Inferior parietal cortex (tissue), 1 donor: ENCODE measurements at regions not wholly inside any gene's neighbourhood (a gene's known extent, or its start where the extent isn't known, plus 50 kb on each side); places are given as distances from the start of the nearest gene placed in this dataset.
"Not testable (repeated sequence)": the region's sequence is repeated elsewhere in the genome, so short reads cannot be mapped to it uniquely, and the experiment has no call there.

Experiments
- DNase-seq: peaks from one replicate; pipeline ENCODE4 v3.0.0-alpha.2; 2016; ENCODE audit errors: extremely low spot score

DNA sequence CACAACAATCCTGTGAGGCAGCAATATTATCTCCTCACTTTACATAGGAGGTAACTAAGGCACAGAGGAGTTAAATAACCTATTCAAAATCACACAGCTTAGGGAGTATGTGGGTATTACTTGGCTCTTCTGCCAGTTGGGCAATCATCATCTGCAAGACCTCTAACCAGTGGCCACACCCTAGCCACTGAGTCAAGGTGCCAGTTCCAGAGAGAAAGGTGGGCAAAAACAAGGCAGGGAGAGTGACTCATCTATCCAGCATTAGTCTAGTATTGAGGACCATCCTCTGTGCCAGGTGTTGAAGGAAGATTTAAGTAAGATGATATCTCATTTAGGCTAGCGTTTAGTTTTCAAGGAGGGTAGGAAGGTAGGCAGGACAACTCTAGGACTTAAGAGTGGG, 113.9 kb upstream of the EOLA2 start:
- no peak for DNase-seq

DNA sequence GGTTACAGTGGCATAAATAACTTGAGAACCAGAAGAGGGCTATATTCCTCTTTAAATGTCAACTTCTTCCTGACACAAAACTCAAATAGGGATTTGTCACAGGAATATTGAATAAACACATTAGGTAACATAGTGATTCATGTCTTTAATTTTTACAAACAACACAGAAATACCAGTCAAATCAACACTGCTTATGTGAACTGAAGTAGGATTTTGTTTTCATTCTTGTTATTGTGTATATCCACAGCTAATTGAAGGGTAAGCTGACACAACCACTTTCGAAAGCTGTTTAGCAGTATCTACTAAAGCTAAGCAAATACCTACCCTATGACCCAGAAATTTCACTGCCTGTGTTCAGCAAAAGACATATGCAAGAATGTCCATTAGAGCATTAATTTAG, 120.4 kb upstream of the EOLA2 start:
- DNase-seq: no peak

DNA sequence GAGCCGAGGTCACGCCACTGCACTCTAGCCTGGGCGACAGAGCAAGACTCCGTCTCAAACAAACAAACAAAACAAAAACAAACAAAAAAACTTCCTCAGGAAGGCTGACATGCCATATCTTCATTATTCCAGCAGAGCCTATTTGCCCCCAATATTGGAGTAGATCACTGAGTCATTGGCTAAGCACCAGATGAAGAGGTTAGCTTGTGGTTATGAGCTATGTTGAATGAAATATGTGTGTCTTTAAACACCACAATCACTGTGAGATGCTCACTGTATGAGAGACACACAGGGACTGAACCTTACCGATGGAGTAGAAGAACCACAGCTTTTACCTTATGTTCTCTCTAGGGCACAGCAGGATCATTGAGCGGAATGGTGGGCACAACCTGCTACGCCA, 122.1 kb upstream of the EOLA2 start:
- no peak for DNase-seq

DNA sequence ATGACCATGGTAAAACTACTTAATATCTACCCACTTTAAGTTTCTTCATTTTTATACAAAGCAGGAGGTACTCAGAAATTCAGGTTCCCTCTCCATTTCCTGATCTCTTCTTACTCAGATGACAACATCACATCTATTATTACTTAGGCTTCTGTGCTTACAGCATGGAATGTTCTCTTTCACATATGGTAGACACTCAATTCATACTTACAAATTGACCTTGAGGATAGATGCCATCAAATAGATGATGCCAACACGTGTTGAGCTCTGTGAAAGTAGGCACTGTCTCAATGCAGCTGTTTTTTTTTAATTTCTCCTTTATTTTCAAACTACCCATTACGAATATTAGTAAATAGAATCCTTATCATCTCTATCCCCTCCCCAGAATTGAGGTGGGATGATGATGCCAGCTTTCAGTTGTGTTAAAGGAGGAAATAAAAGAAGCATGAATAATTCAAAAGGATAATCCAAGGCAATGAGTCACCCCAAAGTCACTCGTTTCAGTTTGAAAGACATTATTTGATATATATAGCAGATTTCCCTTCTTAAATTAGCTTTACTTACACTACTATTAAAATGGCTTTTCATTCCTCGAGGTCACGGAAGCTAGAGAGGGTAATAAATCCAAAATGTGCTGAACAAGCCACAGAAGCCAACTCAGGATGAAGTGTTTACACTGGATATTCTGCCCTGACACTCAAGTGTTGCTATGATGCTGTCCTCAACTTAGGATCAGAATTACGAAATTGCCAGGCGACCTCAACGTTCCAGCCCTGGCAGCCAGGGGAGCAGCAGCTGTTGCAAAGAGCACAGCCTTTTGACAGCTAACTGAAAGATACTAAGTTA, 124.2 kb upstream of the EOLA2 start:
- no peak for DNase-seq

DNA sequence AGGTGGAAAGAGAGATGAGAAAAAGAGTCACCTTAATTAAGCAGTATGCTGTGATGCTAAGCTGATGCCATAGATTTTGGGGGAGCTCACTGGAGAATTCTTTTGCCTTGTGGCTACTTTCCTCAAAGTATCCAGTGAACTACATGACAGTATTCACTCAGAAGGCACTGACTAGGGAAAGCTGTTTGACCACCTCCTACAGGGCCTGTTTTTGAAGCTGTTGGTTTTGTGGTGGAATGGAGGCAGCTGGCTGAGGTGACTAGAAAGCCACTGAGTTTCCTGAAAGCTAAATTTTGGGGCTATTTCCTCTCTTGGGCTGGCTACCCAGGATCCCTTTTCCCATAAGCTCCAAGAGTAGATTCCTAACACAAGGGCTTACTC, 124.8 kb upstream of the EOLA2 start:
- no peak for DNase-seq

DNA sequence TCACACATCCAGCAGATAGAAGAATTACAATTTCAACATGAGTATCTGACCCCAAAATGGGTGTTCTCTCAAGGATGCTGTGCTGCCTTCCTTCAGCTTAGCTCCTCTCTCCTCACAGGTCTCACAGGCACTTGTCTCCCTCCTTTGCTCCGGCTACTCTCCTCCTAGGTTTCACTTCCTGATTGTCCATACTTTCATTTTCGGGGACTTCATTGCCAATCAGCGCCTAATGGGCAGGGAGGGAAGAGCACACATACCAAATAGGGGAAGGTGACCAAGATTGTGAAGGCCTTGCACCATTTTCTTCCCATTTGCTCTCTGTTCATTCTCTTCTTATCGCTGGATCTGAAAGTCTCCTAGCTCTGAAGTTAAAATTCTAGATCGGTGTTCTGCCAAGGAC, 125.4 kb upstream of the EOLA2 start:
- DNase-seq: no peak

DNA sequence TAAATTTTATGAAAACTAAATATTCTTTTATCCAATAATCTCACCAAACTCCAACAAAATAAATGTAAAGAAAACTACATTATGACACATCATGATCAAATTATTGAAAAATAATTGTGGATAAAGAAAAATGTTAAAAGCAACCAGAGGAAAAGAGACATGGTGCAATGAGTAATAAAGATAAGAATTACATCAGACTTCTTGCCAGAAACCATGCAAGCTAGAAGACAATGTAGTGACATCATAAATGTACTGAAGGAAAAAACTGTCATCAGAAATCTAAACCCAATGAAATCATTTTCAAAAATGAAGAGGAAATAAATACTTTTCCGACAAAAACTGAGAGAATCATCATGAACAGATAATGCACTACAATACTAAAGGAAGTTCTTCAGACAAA, 135.9 kb upstream of the EOLA2 start:
- DNase-seq: no peak

DNA sequence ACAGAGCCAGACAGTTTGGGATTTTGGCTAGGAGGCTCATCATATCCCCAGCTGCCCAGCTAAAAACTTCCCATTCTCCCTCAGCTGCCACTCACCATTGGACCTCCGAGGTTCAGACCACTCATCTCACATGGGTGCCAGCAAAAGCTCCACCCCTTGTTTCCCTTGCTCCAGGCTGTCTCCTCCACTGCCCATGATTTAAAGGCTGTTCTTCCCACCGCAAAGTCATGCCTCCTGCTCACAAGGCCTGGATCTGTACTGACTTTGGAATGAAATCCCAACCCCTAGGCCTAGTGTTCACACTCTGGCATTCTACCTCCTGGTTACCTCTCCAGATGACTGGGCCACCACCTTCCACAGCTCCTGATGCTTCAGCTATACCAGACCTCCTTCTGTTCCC, 142.2 kb upstream of the EOLA2 start:
- no peak for DNase-seq

DNA sequence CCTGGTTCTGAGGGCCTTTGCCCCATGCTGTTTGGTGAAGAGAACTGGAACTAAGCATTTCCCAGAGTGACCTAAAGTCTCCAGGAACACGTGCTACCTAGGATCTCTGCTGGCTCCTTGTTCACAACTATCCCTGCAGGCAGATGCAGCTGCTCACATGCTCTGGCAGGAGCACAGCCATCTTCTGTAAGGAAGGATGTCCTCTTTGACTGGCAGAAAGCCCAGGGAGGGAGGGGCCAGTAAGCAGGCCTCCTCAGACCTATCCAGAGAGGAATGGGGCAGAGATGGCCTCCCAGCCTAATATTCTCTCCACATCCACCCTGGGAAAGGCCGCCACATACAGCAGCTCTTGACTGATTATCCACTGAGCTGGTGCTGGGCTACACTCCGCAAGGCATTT, 142.8 kb upstream of the EOLA2 start:
- no peak for DNase-seq

DNA sequence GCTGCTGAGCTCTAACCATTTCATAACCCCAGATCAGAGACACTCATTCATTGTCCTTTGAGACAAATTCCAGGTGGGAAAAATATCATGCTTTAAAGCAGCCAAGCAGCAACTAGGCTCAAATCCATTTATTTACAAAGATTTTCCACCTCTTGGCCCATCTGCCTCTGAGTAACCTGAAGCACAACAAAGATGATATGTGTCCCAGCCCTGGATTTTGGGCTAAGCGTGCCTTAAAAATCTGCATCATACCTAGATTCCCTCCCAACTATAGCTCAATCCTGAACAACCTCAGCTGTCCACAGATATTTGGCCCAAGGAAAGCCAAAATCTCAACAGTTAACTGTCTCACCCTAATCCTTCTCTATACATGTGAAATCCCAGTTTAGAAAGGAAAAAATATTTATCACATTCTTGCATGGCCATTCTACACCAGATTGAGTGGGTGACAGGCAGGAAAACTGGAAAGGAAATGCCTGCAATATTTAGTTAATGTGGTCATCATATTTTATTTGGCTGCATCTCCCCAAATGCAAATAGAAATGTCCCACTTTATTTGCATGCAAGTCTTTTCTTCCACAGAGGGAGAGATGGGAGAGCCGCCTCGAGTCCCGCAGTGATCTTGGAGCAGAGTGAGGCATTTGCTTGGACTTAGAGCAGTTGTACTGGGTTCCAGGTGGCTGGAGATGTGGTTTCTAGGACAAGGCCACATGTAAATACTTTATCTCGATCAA, 146.4 kb upstream of the EOLA2 start:
- no peak for DNase-seq

DNA sequence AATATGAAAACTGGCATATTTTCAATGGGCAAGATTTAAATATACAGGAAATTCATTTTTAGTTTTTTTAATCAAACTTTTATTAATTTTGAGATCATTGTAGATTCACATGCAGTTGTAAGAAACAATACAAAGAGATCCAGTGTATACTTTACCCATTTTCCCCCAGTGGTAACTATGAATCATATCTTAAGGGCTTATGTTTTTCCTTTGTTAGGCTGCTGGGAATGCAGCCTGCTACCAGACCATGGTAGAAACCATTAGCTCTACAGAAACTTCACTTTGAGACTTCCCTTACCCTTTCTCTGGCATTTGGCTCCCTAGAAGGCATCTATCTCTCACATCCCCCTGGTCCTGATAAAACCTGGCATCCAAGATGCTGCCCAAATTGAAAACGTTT, 147.6 kb upstream of the EOLA2 start:
- DNase-seq: no peak

DNA sequence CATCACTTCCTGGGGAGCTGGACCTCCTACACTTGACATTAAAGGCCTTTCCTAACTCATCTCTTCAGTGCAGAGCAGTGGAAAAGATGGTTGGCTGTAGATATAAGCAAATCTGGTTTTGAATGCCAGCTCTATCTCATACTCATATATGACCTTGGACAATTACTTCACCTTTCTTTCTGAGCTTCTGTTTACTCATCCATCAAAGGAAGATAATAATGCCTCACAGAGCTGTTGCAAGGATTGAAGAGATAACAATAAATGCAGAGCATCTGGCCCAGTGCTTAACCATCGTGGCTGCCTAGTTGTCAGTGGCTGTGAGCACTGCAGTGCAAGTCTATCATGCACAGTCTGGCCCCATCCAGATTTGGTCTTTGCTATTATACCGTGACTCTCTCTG, 148.1 kb upstream of the EOLA2 start:
- no peak for DNase-seq

DNA sequence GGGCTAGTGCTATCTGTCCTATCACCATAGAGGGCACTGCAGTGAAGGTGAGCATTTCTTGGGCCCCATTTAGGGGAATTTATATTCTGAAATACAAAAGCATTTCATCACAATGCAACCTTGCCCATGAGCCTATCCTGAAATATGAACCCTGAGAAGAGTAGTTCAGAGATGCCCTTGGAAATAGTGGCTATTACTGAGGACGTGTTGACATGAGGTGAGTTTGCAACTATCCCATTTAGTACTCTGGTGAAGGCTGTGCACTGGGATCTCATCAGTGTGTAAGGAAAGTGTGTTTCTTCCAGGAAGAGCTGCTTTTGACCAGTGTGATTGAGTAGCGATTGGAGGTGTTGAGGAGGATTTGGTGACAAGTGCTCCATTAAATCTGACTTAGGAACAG, 149.3 kb upstream of the EOLA2 start:
- DNase-seq: no peak

DNA sequence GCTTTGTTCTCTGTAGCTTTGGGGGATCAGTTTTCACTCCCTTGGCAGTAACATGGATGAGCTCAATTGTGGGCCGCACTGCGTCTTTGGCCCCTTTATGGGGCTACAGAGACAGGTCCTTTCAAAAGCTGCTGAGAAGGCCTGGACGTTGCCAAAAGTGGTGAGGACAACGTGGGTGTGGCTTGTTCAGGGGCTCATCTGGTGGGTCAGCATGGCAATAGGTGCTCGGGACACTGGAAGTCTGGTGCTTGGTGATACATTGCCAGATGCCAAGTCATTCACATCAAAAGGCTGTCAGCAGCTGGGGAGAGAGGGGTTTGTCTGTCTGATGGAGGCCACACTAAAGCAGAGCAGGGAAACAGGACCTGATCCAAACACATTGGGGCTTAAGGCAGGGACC, 149.8 kb upstream of the EOLA2 start:
- DNase-seq: no peak

DNA sequence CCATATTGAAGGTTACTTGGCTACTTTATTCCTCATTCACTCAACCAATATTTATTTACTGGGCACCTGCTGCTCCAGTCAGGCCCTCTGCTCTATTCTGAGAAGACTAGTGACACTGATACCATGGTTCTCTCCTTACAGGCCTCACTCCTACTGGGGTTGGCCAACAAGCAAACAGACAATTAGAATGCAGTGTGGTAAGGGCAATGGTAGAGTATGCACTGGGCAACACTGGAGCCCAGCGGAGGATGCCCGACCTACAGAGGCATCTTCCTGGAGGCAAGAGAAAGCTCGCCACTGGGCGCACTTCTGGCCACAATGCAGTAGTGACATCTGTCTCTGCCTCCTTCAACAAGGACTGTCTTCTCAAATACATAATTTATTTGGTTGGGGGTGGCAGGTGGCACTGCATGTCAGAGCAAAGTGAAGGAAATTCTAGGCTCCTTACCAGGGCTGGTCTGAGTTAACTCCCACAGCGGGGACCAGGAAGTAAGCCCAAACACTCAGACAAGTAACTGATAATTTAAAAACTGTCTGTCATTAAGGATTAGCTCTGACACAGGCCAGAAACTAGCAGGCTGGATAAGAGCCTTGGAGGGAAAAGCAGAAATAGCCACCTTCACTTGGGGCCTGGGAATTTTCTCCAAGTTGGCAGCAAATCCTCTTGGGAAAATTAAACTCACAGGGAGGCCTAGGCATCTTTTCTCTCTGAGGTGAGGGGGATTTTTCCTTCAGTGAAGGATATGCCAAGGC, 150.7 kb upstream of the EOLA2 start:
- no peak for DNase-seq

DNA sequence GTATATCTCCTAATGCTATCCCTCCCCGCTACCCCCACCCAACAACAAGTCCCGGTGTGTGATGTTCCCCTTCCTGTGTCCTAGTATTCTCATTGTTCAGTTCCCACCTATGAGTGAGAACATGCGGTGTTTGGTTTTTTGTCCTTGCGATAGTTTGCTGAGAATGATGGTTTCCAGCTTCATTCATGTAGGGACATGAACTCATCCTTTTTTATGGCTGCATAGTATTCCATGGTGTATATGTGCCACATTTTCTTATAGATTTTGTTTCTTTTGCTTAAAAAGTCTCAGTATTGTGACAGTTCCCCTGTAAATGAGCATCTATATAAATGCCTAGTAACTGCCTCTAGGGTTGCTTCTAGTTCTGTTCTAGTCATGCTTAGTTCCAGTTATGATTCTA, 153.0 kb upstream of the EOLA2 start:
- DNase-seq: not testable (repeated sequence)

DNA sequence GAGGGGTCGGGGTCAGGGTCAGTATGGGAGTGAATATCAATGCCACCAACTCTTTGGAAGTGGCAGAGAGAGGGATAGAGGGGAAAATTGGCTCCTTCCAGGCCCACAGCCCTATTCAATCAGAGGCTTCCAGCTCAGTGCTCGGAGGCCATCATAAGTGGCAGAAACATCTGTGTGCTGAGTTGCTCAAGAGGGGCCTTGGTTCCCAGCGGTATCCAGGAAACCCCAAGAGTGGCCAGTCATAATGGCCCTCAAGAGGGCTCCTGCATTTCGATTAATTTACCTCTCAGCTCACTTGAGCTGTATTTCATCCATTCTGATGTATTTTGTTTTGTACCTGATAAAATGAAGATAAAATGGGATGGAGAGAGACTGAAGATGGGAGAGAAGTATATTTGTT, 154.3 kb upstream of the EOLA2 start:
- DNase-seq: no peak

DNA sequence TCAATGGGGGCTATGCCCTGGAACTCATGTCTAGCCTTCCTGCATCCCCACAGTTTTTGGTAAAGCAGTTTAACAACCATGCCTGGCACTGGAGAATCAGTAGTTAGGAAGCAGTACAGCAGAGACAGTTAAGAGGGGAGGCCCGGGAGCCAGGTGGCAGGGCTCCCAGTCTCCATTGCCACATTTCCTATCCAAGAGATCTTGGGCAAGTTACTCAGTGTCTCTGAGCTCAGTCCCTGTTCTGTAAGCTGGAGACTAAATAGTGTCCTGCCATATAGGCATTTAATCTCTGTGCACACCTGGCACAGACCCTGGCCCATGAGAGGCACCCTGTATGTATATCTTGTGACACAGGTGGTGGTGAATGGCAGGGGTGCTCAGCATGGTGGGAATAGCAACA, 156.1 kb upstream of the EOLA2 start:
- DNase-seq: no peak

DNA sequence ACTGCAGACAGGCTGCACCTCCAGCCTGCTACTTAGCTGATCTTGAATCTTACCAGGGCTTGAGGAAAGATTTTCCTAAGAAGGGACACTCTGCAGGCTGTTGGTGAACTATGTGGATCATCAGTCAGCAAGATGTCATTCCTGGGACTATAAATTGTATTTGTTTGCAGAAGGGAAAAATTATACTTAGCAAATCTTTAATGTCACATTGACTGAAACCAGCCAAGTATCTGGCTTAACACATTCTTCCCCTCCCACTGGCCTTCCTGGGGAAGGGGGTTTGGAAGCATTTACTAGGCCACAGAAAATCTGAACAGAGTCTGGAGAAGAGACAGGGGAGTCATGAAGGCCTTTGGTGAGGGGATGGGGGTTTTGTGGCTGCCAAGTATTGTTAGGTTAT, 156.7 kb upstream of the EOLA2 start:
- DNase-seq: no peak

DNA sequence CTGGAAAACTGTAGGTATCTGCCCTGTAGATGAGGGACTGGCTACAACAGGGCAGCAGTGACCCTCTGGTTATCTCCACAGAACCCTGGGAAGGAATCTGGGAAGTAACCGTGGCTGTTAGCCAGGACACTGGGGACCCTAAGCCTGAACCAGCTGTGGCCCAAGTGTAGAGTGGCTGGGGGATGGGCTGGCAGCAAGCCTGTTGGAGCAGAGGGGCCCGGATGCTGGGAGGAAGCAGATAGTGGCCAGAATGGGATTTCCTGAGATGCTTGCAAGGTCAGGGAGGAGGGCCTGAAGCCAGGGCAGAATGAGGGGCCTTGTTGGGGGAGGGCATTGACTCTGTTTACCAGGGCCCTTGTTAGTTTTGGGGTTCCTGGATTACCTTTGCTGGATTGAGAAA, 161.0 kb upstream of the EOLA2 start:
- DNase-seq: no peak

DNA sequence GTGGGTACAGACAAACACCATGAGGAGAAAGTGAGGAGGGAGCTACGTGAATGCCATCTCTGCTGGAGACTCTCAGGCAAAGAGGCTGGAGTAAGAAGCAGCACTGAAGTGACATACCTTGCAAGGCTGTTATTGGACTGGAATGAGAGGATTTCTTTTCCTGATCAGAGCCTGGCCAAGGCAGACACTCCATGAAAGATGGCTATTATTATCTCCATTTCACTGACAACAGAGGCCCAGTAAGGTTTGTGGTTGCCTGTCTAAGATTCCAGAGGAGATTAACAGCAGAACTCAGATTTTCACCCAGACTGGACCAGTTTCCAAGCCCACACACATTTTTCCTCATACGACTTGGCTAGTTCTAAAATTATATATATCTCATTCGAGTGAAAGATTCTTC, 162.0 kb upstream of the EOLA2 start:
- DNase-seq: no peak

DNA sequence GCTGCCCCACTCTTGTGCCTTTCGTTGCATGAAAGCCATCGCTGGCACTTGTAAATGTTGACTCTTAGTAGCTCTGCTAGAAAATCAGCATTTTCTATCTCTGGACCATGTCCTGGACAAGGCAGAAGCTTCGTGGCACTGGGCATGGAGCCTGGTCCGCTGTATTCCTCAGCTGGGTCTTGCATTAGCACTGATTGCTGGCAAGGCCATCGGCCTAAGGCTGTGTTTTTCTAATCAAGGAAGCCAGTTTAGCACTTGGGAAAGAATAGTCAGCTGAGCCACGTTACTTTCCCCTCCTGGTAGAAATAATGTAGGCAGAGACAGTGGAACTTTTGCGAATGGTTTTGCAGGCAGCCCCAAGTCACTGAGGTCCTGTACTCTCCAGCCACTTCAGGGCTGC, 180.2 kb upstream of the EOLA2 start:
- no peak for DNase-seq

DNA sequence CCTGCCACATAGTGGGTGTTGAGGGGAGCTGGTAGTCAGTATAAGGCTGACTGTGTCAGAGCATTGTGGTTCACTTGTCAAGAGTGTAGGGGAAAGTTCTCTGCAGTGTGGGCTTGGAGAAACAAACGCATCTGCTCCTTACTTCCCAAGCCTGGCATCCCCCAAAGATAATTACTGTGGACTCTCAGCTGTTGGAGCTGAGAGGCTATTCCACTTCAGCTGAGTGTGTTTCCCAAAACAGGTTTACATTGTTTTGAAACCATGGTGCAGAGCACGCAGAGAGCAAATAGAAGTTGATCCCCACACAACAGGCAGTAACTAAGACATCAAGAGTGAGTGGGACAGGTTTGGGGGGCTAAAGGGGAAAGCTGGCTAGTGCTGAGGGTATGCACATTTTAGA, 181.0 kb upstream of the EOLA2 start:
- no peak for DNase-seq
